Natural killer cell (primary cell): ENCODE measurements at regions not wholly inside any gene's neighbourhood (a gene's known extent, or its start where the extent isn't known, plus 50 kb on each side); places are given as distances from the start of the nearest gene placed in this dataset.

Source experiments
- ATAC-seq, 3 donors: fragments of 150-1000 bp in 2 of 3; fragments of 200-7000 bp in 1 of 3; cut with Tn5 transposase; 1 replicate in 1 of 3; 2 replicates in 2 of 3; pipeline ENCODE4 v1.10.0; 2021; ENCODE audit warnings: mild to moderate bottlenecking in 2 of 3, moderate library complexity in 2 of 3
- DNase-seq, 2 donors: peaks; one replicate each; pipeline versions ENCODE4 v3.0.0 to v3.0.0-alpha.2; 2013 to 2021; ENCODE audit warnings: mixed read lengths in 1 of 2
- H3K27ac ChIP-seq: one replicate; pipeline ENCODE4 v1.5.1; 2013; ENCODE audit warnings: mild to moderate bottlenecking, low read length
- H3K27me3 ChIP-seq: one replicate; pipeline ENCODE4 v1.6.1; 2013; ENCODE audit warnings: low read length; ENCODE audit not compliant: control insufficient read depth, insufficient read depth
- H3K36me3 ChIP-seq: one replicate; pipeline ENCODE4 v1.6.1; 2013; ENCODE audit warnings: low read length; ENCODE audit not compliant: control insufficient read depth, insufficient read depth
- H3K4me1 ChIP-seq: one replicate; pipeline ENCODE4 v1.6.1; 2013; ENCODE audit warnings: low read length; ENCODE audit not compliant: control insufficient read depth, insufficient read depth
- H3K4me3 ChIP-seq: one replicate; pipeline ENCODE4 v1.5.1; 2013; ENCODE audit warnings: low read length
- H3K9me3 ChIP-seq: one replicate; pipeline ENCODE4 v1.6.1; 2013; ENCODE audit warnings: low read length; ENCODE audit not compliant: control insufficient read depth, insufficient read depth
- H3K27ac Mint-ChIP-seq, 2 donors: one replicate each; pipeline ENCODE4 v1.8.0; 2022; ENCODE audit warnings: mild to moderate bottlenecking in 2 of 2, mixed read lengths in 2 of 2, moderate library complexity in 1 of 2
- H3K27me3 Mint-ChIP-seq, 2 donors: one replicate each; pipeline ENCODE4 v1.8.0; 2022; ENCODE audit warnings: low read depth in 2 of 2, mixed read lengths in 2 of 2
- H3K36me3 Mint-ChIP-seq: one replicate; pipeline ENCODE4 v1.8.0; 2022; ENCODE audit warnings: mixed read lengths
- H3K4me1 Mint-ChIP-seq, 2 donors: one replicate each; pipeline ENCODE4 v1.8.0; 2022; ENCODE audit warnings: mixed read lengths in 2 of 2
- H3K4me3 Mint-ChIP-seq: one replicate; pipeline ENCODE4 v1.8.0; 2022; ENCODE audit warnings: mild to moderate bottlenecking, moderate library complexity, mixed read lengths
- H3K9me3 Mint-ChIP-seq, 2 donors: one replicate each; pipeline ENCODE4 v1.8.0; 2022; ENCODE audit warnings: mixed read lengths in 2 of 2
- CTCF ChIP-seq: fragments of 200-600 bp; IDR thresholded peaks from one replicate; pipeline ENCODE4 v1.8.0; 2022; ENCODE audit warnings: antibody characterized with exemption
- WGBS: methylation state at CpG from one replicate; pipeline ENCODE4 v1.1.7; 2013; ENCODE audit warnings: missing lambda C conversion rate; ENCODE audit not compliant: insufficient coverage; 5-methylcytosine and 5-hydroxymethylcytosine counted together
- intact Hi-C: fragments of 100-400 bp; cut with micrococcal nuclease; formaldehyde crosslinking; loops from one replicate; pipeline ENCODE4 v1.14.2; 2022

- peaks cover 0 to under 1% of the 10 kb centered on the region in 2 donors for H3K27me3 Mint-ChIP-seq
- Histone ChIP-seq H3K27ac (no peak overlapping the region), H3K36me3 (no peaks in the 10 kb centered on the region), H3K27me3 (no peaks in the 10 kb centered on the region), H3K4me1 (no peaks in the 10 kb centered on the region), H3K4me3 (no peak overlapping the region), H3K9me3 (no peaks in the 10 kb centered on the region)
- ATAC-seq: no peak
- DNase-seq: no peak
- H3K4me3 Mint-ChIP-seq: no peak overlapping the region
- WGBS: 91% methylated on average over 7 of the region's 7 CpGs
- no peaks in the 10 kb centered on the region for H3K36me3 Mint-ChIP-seq
- no peak overlapping the region for H3K27ac Mint-ChIP-seq
- no peaks in the 10 kb centered on the region for H3K4me1 Mint-ChIP-seq
- intact Hi-C loops: no loop called here
- no peak for TF ChIP-seq CTCF
- no peaks in the 10 kb centered on the region for H3K9me3 Mint-ChIP-seq
Measured at GRCh38 chr2:16167870-16168426, 227.6 kb downstream of the MYCN start.

- 83% methylated on average over 6 of the region's 6 CpGs for WGBS
- Mint-ChIP-seq H3K9me3 (no peaks in the 10 kb centered on the region), H3K36me3 (no peaks in the 10 kb centered on the region), H3K27ac (no peak overlapping the region), H3K4me1 (no peaks in the 10 kb centered on the region), H3K4me3 (no peak overlapping the region), H3K27me3 (peaks cover 0 to 2% of the 10 kb centered on the region in 2 donors)
- no peak overlapping the region for H3K4me3 ChIP-seq
- DNase-seq: no peak
- no peak for ATAC-seq
- H3K27ac ChIP-seq: no peak overlapping the region
- H3K36me3 ChIP-seq: no peaks in the 10 kb centered on the region
- H3K9me3 ChIP-seq: no peaks in the 10 kb centered on the region
- no peaks in the 10 kb centered on the region for H3K4me1 ChIP-seq
- H3K27me3 ChIP-seq: no peaks in the 10 kb centered on the region
- intact Hi-C loops: no loop called here
- no peak for TF ChIP-seq CTCF
Measured at GRCh38 chr2:16167451-16167861, 227.1 kb downstream of the MYCN start.

- WGBS: 83% methylated on average over 21 of the region's 21 CpGs
- no peaks in the 10 kb centered on the region for H3K9me3 Mint-ChIP-seq
- no peak overlapping the region for H3K4me3 Mint-ChIP-seq
- Histone ChIP-seq H3K27ac (no peak overlapping the region), H3K4me3 (no peak overlapping the region), H3K27me3 (no peaks in the 10 kb centered on the region), H3K36me3 (no peaks in the 10 kb centered on the region), H3K9me3 (no peaks in the 10 kb centered on the region), H3K4me1 (no peaks in the 10 kb centered on the region)
- H3K27me3 Mint-ChIP-seq: peaks cover 0 to 2% of the 10 kb centered on the region in 2 donors
- no peak overlapping the region for H3K27ac Mint-ChIP-seq
- no peaks in the 10 kb centered on the region for H3K36me3 Mint-ChIP-seq
- no peaks in the 10 kb centered on the region for H3K4me1 Mint-ChIP-seq
- intact Hi-C loops: no loop called here
- TF ChIP-seq CTCF: no peak
- ATAC-seq (no peak), DNase-seq (no peak)
Measured at GRCh38 chr2:16166327-16166981, 226.1 kb downstream of the MYCN start.
